ENCODE measurements at regions not wholly inside any gene's neighbourhood (a gene's known extent, or its start where the extent isn't known, plus 50 kb on each side); places are given as distances from the start of the nearest gene placed in this dataset.
"Not testable (repeated sequence)": the region's sequence is repeated elsewhere in the genome, so short reads cannot be mapped to it uniquely, and the experiment has no call there.

- no peak for DNase-seq
Measured at GRCh38 chr17:71765437-71765836, 355.4 kb upstream of the SOX9 start.

GRCh38 chr17:71769850-71770249, 351.0 kb upstream of the SOX9 start:
- DNase-seq, result no peak

- DNase-seq, result no peak
Measured at GRCh38 chr17:71777048-71777640, 343.7 kb upstream of the SOX9 start.

- DNase-seq, result no peak
Measured at GRCh38 chr17:71779482-71779881, 341.3 kb upstream of the SOX9 start.

- no peak for DNase-seq
Measured at GRCh38 chr17:71780596-71780995, 340.2 kb upstream of the SOX9 start.

- not testable (repeated sequence) for DNase-seq
Measured at GRCh38 chr17:71782021-71782420, 338.8 kb upstream of the SOX9 start.

GRCh38 chr17:71790791-71791190, 330.0 kb upstream of the SOX9 start:
- DNase-seq, result no peak

GRCh38 chr17:71791311-71791710, 329.5 kb upstream of the SOX9 start:
- no peak for DNase-seq

GRCh38 chr17:71792966-71793365, 327.9 kb upstream of the SOX9 start:
- DNase-seq, result no peak

GRCh38 chr17:71793518-71793917, 327.3 kb upstream of the SOX9 start:
- no peak for DNase-seq

GRCh38 chr17:71798701-71799100, 322.1 kb upstream of the SOX9 start:
- DNase-seq, result no peak

GRCh38 chr17:71799657-71800056, 321.2 kb upstream of the SOX9 start:
- no peak for DNase-seq

- no peak for DNase-seq
Measured at GRCh38 chr17:71801301-71801700, 319.5 kb upstream of the SOX9 start.

- no peak for DNase-seq
Measured at GRCh38 chr17:71802663-71803062, 318.2 kb upstream of the SOX9 start.

GRCh38 chr17:71803656-71804284, 317.1 kb upstream of the SOX9 start:
- no peak for DNase-seq

GRCh38 chr17:71809537-71809936, 311.3 kb upstream of the SOX9 start:
- DNase-seq, result no peak

GRCh38 chr17:71813861-71814260, 307.0 kb upstream of the SOX9 start:
- DNase-seq, result not testable (repeated sequence)

GRCh38 chr17:71821511-71821910, 299.3 kb upstream of the SOX9 start:
- no peak for DNase-seq

- no peak for DNase-seq
Measured at GRCh38 chr17:71824671-71825070, 296.1 kb upstream of the SOX9 start.

GRCh38 chr17:71825687-71826086, 295.1 kb upstream of the SOX9 start:
- no peak for DNase-seq

- DNase-seq, result no peak
Measured at GRCh38 chr17:71828182-71828596, 292.6 kb upstream of the SOX9 start.

- no peak for DNase-seq
Measured at GRCh38 chr17:71830866-71831265, 290.0 kb upstream of the SOX9 start.

GRCh38 chr17:71842986-71843385, 277.8 kb upstream of the SOX9 start:
- DNase-seq, result no peak

- DNase-seq, result no peak
Measured at GRCh38 chr17:71845337-71845736, 275.5 kb upstream of the SOX9 start.

GRCh38 chr17:71846561-71847110, 274.2 kb upstream of the SOX9 start:
- no peak for DNase-seq
